GM12878 (cell line): ENCODE measurements at regions not wholly inside any gene's neighbourhood (a gene's known extent, or its start where the extent isn't known, plus 50 kb on each side); places are given as distances from the start of the nearest gene placed in this dataset.

Experiments used
- ATAC-seq: fragments of 200-7000 bp; cut with Tn5 transposase; 3 replicates; pipeline ENCODE4 v1.9.1; 2020; ENCODE audit warnings: mild to moderate bottlenecking, moderate library complexity
- BruUV-seq: library from RNA; stranded (reverse); fragments of 400-500 nt; replicated peaks from 2 replicates; lab custom pipeline; 2021; lab: Mats Ljungman, UMichigan
- CTCF ChIA-PET: fragments of 300-600 bp; sonication (Branson Sonifier 250); formaldehyde crosslinking; extraction: SDS; loops from one replicate; lab custom pipeline; 2021; ENCODE audit warnings: inconsistent platforms; lab: Yijun Ruan, JAX
- POLR2A ChIA-PET: fragments of 350-600 bp; formaldehyde crosslinking; extraction: SDS; loops from one replicate; lab custom pipeline; 2021; ENCODE audit warnings: inconsistent platforms; lab: Charles Lee
- RAD21 ChIA-PET: fragments of 300-600 bp; sonication (Branson Sonifier 250); formaldehyde crosslinking; loops from one replicate; lab custom pipeline; 2023; ENCODE audit warnings: antibody characterized with exemption; ENCODE audit not compliant: unreplicated experiment; lab: Charles Lee
- SMC1A ChIA-PET: fragments of 300-600 bp; sonication (Branson Sonifier 250); formaldehyde crosslinking; loops from one replicate; lab custom pipeline; 2023; ENCODE audit not compliant: unreplicated experiment, uncharacterized antibody; lab: Charles Lee
- DNase-seq: peaks from one replicate; pipeline ENCODE4 v3.0.0-alpha.2; 2011; ENCODE audit warnings: low read depth, low spot score
- FAIRE-seq: peaks from 3 replicates; lab custom pipeline; 2011; peaks lifted over from hg19 to GRCh38; lab: Jason Lieb, UNC
- H2AFZ ChIP-seq: 2 replicates; pipeline ENCODE4 v1.6.0; 2011; ENCODE audit warnings: low read depth, low read length, control low read depth; ENCODE audit not compliant: control insufficient read depth
- H3K27ac ChIP-seq: 2 replicates; pipeline ENCODE4 v1.5.1; 2011; ENCODE audit warnings: control low read depth; ENCODE audit not compliant: control insufficient read depth, insufficient read depth
- H3K27me3 ChIP-seq, 2 experiments: replicated peaks in 1 of 2; 2 replicates each; pipeline versions ENCODE4 v1.6.0 to v1.6.1; 2011; ENCODE audit warnings: low read length in 1 of 2; ENCODE audit not compliant: control insufficient read depth in 2 of 2, insufficient read depth in 2 of 2
- H3K36me3 ChIP-seq, 2 experiments: 2 replicates each; pipeline ENCODE4 v1.5.1; 2011; ENCODE audit warnings: low read length in 1 of 2; ENCODE audit not compliant: control insufficient read depth in 2 of 2, insufficient read depth in 2 of 2
- H3K4me1 ChIP-seq: 2 replicates; pipeline ENCODE4 v1.6.1; 2011; ENCODE audit warnings: mild to moderate bottlenecking, low read length, moderate library complexity, mixed read lengths; ENCODE audit not compliant: control insufficient read depth, insufficient read depth
- H3K4me2 ChIP-seq: 2 replicates; pipeline ENCODE4 v1.6.0; 2011; ENCODE audit warnings: control low read depth; ENCODE audit not compliant: control insufficient read depth, insufficient read depth
- H3K4me3 ChIP-seq: fragments of 200-600 bp; sonication (generic); 2 replicates; pipeline ENCODE4 v1.5.1; 2016
- H3K79me2 ChIP-seq: 2 replicates; pipeline ENCODE4 v1.6.0; 2011; ENCODE audit warnings: low read length; ENCODE audit not compliant: control insufficient read depth, insufficient read depth
- H3K9ac ChIP-seq: 2 replicates; pipeline ENCODE4 v1.8.0; 2011; ENCODE audit warnings: low read length, control low read depth, mixed read lengths; ENCODE audit not compliant: control insufficient read depth, insufficient read depth
- H3K9me3 ChIP-seq: replicated peaks from 3 replicates; pipeline ENCODE4 v1.5.1; 2011; ENCODE audit warnings: mild to moderate bottlenecking, low read length; ENCODE audit not compliant: control insufficient read depth, insufficient read depth
- H4K20me1 ChIP-seq: 2 replicates; pipeline ENCODE4 v1.6.0; 2011; ENCODE audit not compliant: control insufficient read depth, insufficient read depth
- BCL11A ChIP-seq: IDR thresholded peaks from 2 replicates; pipeline ENCODE4 v1.6.1; 2011; ENCODE audit warnings: low read depth, low read length
- BHLHE40 ChIP-seq, 2 experiments: fragments of 450-650 bp in 1 of 2; IDR thresholded peaks; 2 replicates each; pipeline ENCODE4 v1.6.1; 2011 to 2017; ENCODE audit warnings: low read depth in 2 of 2, borderline replicate concordance in 1 of 2, improper control_type of control experiment in 1 of 2, low read length in 1 of 2, mild to moderate bottlenecking in 1 of 2
- CHD2 ChIP-seq: IDR thresholded peaks from 2 replicates; pipeline ENCODE4 v1.6.1; 2011; ENCODE audit warnings: low read depth, low read length, improper control_type of control experiment, borderline replicate concordance
- EP300 ChIP-seq, 2 experiments: fragments of 150-350 bp in 1 of 2; IDR thresholded peaks; 2 replicates each; pipeline ENCODE4 v1.6.1; 2011 to 2012; ENCODE audit warnings: low read depth in 2 of 2, low read length in 2 of 2, borderline replicate concordance in 1 of 2, improper control_type of control experiment in 1 of 2, inconsistent platforms in 1 of 2; ENCODE audit not compliant: control insufficient read depth in 1 of 2
- MTA2 ChIP-seq: fragments of 450-650 bp; IDR thresholded peaks from 2 replicates; pipeline ENCODE4 v1.6.1; 2016; ENCODE audit warnings: low read depth, mild to moderate bottlenecking, moderate library complexity
- SMAD5 ChIP-seq: IDR thresholded peaks from 2 replicates; pipeline ENCODE4 v1.6.1; 2016; ENCODE audit warnings: antibody characterized with exemption, low read depth
- SP1 ChIP-seq: IDR thresholded peaks from one replicate; pipeline ENCODE4 v1.6.1; 2011; ENCODE audit warnings: low read depth, low read length
- WGBS: methylation state at CpG from one replicate; pipeline ENCODE4 v1.1.6; 2016; ENCODE audit warnings: low lambda C conversion rate; ENCODE audit not compliant: insufficient replicate concordance, insufficient coverage; ENCODE audit errors: missing lambda C conversion rate; 5-methylcytosine and 5-hydroxymethylcytosine counted together
- in situ Hi-C: fragments of 300-500 bp; cut with MboI; formaldehyde crosslinking; loops from 9 replicates; pipeline ENCODE4 v1.14.3; 2018; ENCODE audit warnings: mixed read lengths
- intact Hi-C: fragments of 100-400 bp; cut with micrococcal nuclease; formaldehyde crosslinking; loops from one replicate; pipeline ENCODE4 v1.14.2; 2022; ENCODE audit not compliant: unreplicated experiment
- TF ChIP-seq, protein P1 (sequence below): IDR thresholded peaks from 2 replicates; pipeline ENCODE4 v1.6.1; 2012; ENCODE audit warnings: low read depth, low read length, improper control_type of control experiment

DNA sequence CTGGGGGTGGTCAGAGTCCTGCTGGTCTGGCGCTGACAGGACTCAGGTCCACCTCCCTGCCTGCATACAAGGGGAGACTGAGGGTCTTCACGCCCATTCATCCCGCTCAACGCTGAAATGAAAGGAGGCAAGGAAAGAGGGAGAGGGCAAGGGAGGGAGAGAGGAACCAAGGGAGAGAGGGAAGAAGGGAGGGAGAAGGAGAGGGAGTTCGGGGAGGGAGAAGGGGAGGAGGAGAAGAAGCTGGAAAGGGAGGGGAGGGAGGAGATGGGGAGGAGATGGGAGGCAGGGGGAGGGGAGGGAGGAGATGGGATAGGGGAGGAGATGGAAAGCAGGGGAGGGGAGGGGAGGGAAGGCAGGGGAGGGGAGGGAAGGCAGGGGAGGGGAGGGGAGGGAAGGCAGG lies 69.4 kb upstream of the INPP5A start (continued):
- TF ChIP-seq MTA2 = no peak
- no peak for TF ChIP-seq BHLHE40 (IDR thresholded peaks at IDR 0.05; ENCODE audit: borderline replicate concordance in 1 of 2, low read depth in 2 of 2, low read length in 1 of 2)
- TF ChIP-seq SP1 = no peak
- TF ChIP-seq, protein P1, sequence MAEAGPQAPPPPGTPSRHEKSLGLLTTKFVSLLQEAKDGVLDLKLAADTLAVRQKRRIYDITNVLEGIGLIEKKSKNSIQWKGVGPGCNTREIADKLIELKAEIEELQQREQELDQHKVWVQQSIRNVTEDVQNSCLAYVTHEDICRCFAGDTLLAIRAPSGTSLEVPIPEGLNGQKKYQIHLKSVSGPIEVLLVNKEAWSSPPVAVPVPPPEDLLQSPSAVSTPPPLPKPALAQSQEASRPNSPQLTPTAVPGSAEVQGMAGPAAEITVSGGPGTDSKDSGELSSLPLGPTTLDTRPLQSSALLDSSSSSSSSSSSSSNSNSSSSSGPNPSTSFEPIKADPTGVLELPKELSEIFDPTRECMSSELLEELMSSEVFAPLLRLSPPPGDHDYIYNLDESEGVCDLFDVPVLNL = no peak

GRCh38 chr10:132468651-132469050 lies 68.9 kb upstream of the INPP5A start:
- ChIA-PET RAD21 (no interaction called here), CTCF (no interaction called here)
- no peaks in the 10 kb centered on the region for H3K27me3 ChIP-seq
- no peaks in the 10 kb centered on the region for H3K36me3 ChIP-seq
- no peaks in the 10 kb centered on the region; the same call in 2 of the 3 replicates for H3K9me3 ChIP-seq
- no peak overlapping the region for H2AFZ ChIP-seq
- FAIRE-seq = no peak
- H3K9ac ChIP-seq = no peak overlapping the region
- WGBS = 66% methylated on average over 6 of the region's 10 CpGs
- TF ChIP-seq SMAD5 = no peak
- no peak for TF ChIP-seq CHD2
- no peak for TF ChIP-seq EP300 (IDR thresholded peaks at IDR 0.05; ENCODE audit: borderline replicate concordance in 1 of 2, control insufficient read depth in 1 of 2, low read depth in 2 of 2, low read length in 2 of 2)
- no peak for TF ChIP-seq BCL11A
- TF ChIP-seq, all 136 proteins: peak for 0
- Histone ChIP-seq H3K4me1 (no peaks in the 10 kb centered on the region), H3K4me3 (no peak overlapping the region), H4K20me1 (no peaks in the 10 kb centered on the region; the same call in 1 of the 2 replicates), H3K79me2 (no peaks in the 10 kb centered on the region), H3K4me2 (no peak overlapping the region), H3K27ac (no peak overlapping the region)
- intact Hi-C loops (no loop called here), in situ Hi-C loops (no loop called here)
- SMC1A ChIA-PET = no interaction called here
- DNase-seq = no peak
- ATAC-seq = no peak
- POLR2A ChIA-PET = no interaction called here
- no TSS peak for BruUV-seq
